ENCODE measurements at regions not wholly inside any gene's neighbourhood (a gene's known extent, or its start where the extent isn't known, plus 50 kb on each side); places are given as distances from the start of the nearest gene placed in this dataset.

DNA sequence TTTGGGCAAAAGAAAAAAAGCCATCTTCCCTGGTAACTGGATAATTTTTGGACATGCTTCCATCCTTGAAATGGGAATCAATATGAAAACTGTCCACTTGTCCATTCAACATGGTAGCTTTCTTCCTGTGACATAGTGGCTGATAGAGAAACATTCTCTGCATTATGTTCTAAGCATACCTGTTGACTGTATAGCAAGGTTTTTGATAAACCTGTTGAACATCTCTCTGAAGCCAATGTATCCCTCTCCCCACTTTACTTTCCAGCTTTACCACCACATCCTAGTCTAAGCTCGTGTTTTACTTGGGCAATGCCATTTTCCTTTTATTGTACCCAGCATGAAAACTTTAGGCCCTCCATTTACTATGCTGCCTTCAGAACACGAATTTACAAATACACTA, 630.1 kb downstream of the TOX3 start:
- Histone ChIP-seq H3K36me3 (ENCODE audit: control insufficient read depth in 4 of 4, insufficient read depth in 4 of 4, low read length in 4 of 4) (no peaks in the 10 kb centered on the region), H3K27ac (ENCODE audit: low read depth in 1 of 2, low read length in 1 of 2) (no peak overlapping the region), H3K9ac (ENCODE audit: insufficient read depth in 1 of 2, low read length in 2 of 2) (no peak overlapping the region), H3K9me3 (ENCODE audit: control insufficient read depth in 4 of 4, insufficient read depth in 3 of 4, low read length in 3 of 4) (no peaks in the 10 kb centered on the region), H3K4me3 (no peak overlapping the region), H3K27me3 (ENCODE audit: control insufficient read depth in 3 of 3, insufficient read depth in 3 of 3, low read length in 2 of 3) (no peaks in the 10 kb centered on the region), H3K4me1 (ENCODE audit: control insufficient read depth in 5 of 5, insufficient read depth in 5 of 5, low read length in 5 of 5) (no peaks in the 10 kb centered on the region)
- ATAC-seq (ENCODE audit: insufficient read depth, low FRiP score) = no peak
- TF ChIP-seq, protein P1, sequence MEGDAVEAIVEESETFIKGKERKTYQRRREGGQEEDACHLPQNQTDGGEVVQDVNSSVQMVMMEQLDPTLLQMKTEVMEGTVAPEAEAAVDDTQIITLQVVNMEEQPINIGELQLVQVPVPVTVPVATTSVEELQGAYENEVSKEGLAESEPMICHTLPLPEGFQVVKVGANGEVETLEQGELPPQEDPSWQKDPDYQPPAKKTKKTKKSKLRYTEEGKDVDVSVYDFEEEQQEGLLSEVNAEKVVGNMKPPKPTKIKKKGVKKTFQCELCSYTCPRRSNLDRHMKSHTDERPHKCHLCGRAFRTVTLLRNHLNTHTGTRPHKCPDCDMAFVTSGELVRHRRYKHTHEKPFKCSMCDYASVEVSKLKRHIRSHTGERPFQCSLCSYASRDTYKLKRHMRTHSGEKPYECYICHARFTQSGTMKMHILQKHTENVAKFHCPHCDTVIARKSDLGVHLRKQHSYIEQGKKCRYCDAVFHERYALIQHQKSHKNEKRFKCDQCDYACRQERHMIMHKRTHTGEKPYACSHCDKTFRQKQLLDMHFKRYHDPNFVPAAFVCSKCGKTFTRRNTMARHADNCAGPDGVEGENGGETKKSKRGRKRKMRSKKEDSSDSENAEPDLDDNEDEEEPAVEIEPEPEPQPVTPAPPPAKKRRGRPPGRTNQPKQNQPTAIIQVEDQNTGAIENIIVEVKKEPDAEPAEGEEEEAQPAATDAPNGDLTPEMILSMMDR (IDR thresholded peaks at IDR 0.05; ENCODE audit: control extremely low read depth, extremely low read depth) = no peak
- DNase-seq = no peak
- 77 to 78% methylated on average over 2 of the region's 2 CpGs for WGBS, 2 donors

DNA sequence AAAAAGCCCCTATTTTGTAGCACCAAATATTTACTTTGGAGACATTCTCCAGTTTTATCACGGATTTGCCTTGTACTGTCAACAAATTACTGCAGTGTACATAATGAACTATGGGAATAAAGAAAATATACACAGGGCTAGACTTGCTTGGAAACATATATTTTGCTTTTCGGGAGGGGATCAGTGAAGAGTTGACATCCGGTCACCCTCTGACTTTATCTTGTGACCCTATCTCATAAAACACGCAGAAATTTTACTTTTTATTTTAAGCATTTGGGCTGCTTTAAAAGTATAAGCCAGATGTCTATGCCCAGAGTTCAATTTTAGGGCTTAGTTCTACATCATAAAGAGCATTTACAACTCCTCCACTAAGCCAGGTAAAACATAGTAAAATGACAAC, 630.7 kb downstream of the TOX3 start:
- DNase-seq = no peak
- no peak for ATAC-seq (ENCODE audit: insufficient read depth, low FRiP score)
- Histone ChIP-seq H3K9ac (ENCODE audit: insufficient read depth in 1 of 2, low read length in 2 of 2) (no peak overlapping the region), H3K27me3 (ENCODE audit: control insufficient read depth in 3 of 3, insufficient read depth in 3 of 3, low read length in 2 of 3) (no peaks in the 10 kb centered on the region), H3K36me3 (ENCODE audit: control insufficient read depth in 4 of 4, insufficient read depth in 4 of 4, low read length in 4 of 4) (no peaks in the 10 kb centered on the region), H3K9me3 (ENCODE audit: control insufficient read depth in 4 of 4, insufficient read depth in 3 of 4, low read length in 3 of 4) (no peaks in the 10 kb centered on the region), H3K4me1 (ENCODE audit: control insufficient read depth in 5 of 5, insufficient read depth in 5 of 5, low read length in 5 of 5) (no peaks in the 10 kb centered on the region), H3K4me3 (no peak overlapping the region), H3K27ac (ENCODE audit: low read depth in 1 of 2, low read length in 1 of 2) (no peak overlapping the region)
- 70 to 81% methylated on average over 4 of the region's 4 CpGs for WGBS, 2 donors
- TF ChIP-seq, protein P1 (IDR thresholded peaks at IDR 0.05; ENCODE audit: control extremely low read depth, extremely low read depth) = no peak

- no peaks in the 10 kb centered on the region for H3K9me3 ChIP-seq (ENCODE audit: control insufficient read depth in 4 of 4, insufficient read depth in 3 of 4, low read length in 3 of 4)
- no peak overlapping the region for H3K27ac ChIP-seq (ENCODE audit: low read depth in 1 of 2, low read length in 1 of 2)
- no peaks in the 10 kb centered on the region for H3K36me3 ChIP-seq (ENCODE audit: control insufficient read depth in 4 of 4, insufficient read depth in 4 of 4, low read length in 4 of 4)
- DNase-seq = no peak
- H3K4me3 ChIP-seq = no peak overlapping the region
- no peaks in the 10 kb centered on the region for H3K4me1 ChIP-seq (ENCODE audit: control insufficient read depth in 5 of 5, insufficient read depth in 5 of 5, low read length in 5 of 5)
- H3K27me3 ChIP-seq (ENCODE audit: control insufficient read depth in 3 of 3, insufficient read depth in 3 of 3, low read length in 2 of 3) = no peaks in the 10 kb centered on the region
- ATAC-seq (ENCODE audit: insufficient read depth, low FRiP score) = no peak
- no peak overlapping the region for H3K9ac ChIP-seq (ENCODE audit: insufficient read depth in 1 of 2, low read length in 2 of 2)
- TF ChIP-seq, protein P1 (IDR thresholded peaks at IDR 0.05; ENCODE audit: control extremely low read depth, extremely low read depth) = no peak
These were observed 639.3 kb downstream of the TOX3 start for GRCh38 chr16:51907680-51908079.

DNA sequence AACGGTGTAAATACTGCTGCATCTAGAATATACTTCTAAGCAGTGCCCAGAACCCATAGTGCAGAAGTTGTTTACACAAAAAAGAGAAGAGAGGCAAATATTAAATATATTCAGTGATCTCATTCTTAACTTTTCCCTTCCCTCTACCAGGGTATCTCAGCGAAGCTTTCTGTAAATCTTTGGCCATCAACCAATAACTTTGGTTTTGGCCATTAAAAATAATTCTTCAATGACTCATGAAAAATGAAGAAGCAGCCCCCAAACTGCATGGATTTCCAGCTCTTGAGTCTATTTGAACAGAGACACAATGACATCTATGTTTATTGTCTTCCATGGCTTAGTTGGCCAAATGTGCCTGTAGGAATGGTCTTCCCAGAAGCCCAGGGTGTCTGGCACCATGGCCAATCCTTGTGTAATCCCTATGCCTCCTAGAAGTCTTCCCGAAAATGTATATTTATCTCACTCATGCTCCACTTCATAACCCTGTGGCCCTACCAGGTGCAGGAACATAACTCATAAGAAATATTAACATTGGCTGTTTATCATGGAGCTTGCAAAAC, 646.6 kb downstream of the TOX3 start:
- DNase-seq (no peak), ATAC-seq (ENCODE audit: insufficient read depth, low FRiP score) (no peak)
- TF ChIP-seq, protein P1 (IDR thresholded peaks at IDR 0.05; ENCODE audit: control extremely low read depth, extremely low read depth) = no peak
- Histone ChIP-seq H3K4me1 (ENCODE audit: control insufficient read depth in 5 of 5, insufficient read depth in 5 of 5, low read length in 5 of 5) (no peaks in the 10 kb centered on the region), H3K9ac (ENCODE audit: insufficient read depth in 1 of 2, low read length in 2 of 2) (no peak overlapping the region), H3K27me3 (ENCODE audit: control insufficient read depth in 3 of 3, insufficient read depth in 3 of 3, low read length in 2 of 3) (no peaks in the 10 kb centered on the region), H3K9me3 (ENCODE audit: control insufficient read depth in 4 of 4, insufficient read depth in 3 of 4, low read length in 3 of 4) (no peaks in the 10 kb centered on the region), H3K27ac (ENCODE audit: low read depth in 1 of 2, low read length in 1 of 2) (no peak overlapping the region), H3K36me3 (ENCODE audit: control insufficient read depth in 4 of 4, insufficient read depth in 4 of 4, low read length in 4 of 4) (no peaks in the 10 kb centered on the region), H3K4me3 (no peak overlapping the region)
- 81 to 94% methylated on average over 3 of the region's 3 CpGs for WGBS, 2 donors

Data from lung (tissue), 11 donors.